Mesothelial cell of epicardium (in vitro differentiated cells): ENCODE measurements at regions not wholly inside any gene's neighbourhood (a gene's known extent, or its start where the extent isn't known, plus 50 kb on each side); places are given as distances from the start of the nearest gene placed in this dataset.

Source experiments
- DNase-seq, 2 experiments: peaks; one replicate each; pipeline ENCODE4 v3.0.0; 2021; ENCODE audit warnings: low spot score in 2 of 2; ENCODE audit not compliant: unreplicated experiment in 2 of 2
- H3K27ac Mint-ChIP-seq: 2 replicates; pipeline ENCODE4 v1.8.0; 2021; ENCODE audit warnings: mixed read lengths
- H3K27me3 Mint-ChIP-seq: 2 replicates; pipeline ENCODE4 v1.8.0; 2021; ENCODE audit warnings: low read depth, mixed read lengths
- H3K36me3 Mint-ChIP-seq: 2 replicates; pipeline ENCODE4 v1.8.0; 2021; ENCODE audit warnings: mixed read lengths
- H3K4me1 Mint-ChIP-seq: 2 replicates; pipeline ENCODE4 v1.8.0; 2021; ENCODE audit warnings: mixed read lengths
- H3K4me3 Mint-ChIP-seq: 2 replicates; pipeline ENCODE4 v1.8.0; 2021; ENCODE audit warnings: mild to moderate bottlenecking, moderate library complexity, mixed read lengths
- H3K9me3 Mint-ChIP-seq: 2 replicates; pipeline ENCODE4 v1.8.0; 2021; ENCODE audit warnings: mixed read lengths
- CTCF ChIP-seq: fragments of 200-600 bp; sonication (generic); IDR thresholded peaks from one replicate; pipeline ENCODE4 v1.5.0; 2021; ENCODE audit warnings: antibody characterized with exemption; ENCODE audit not compliant: unreplicated experiment

GRCh38 chr11:57069942-57070341 lies 81.2 kb downstream of the OR5AK2 start:
- no peak for TF ChIP-seq CTCF
- no peak overlapping the region for H3K27ac Mint-ChIP-seq
- H3K27me3 Mint-ChIP-seq = no peaks in the 10 kb centered on the region
- H3K4me3 Mint-ChIP-seq = no peak overlapping the region
- no peaks in the 10 kb centered on the region for H3K4me1 Mint-ChIP-seq
- H3K9me3 Mint-ChIP-seq = peaks cover 15% of the 10 kb centered on the region
- H3K36me3 Mint-ChIP-seq = no peaks in the 10 kb centered on the region
- no peak for DNase-seq

- Mint-ChIP-seq H3K36me3 (no peaks in the 10 kb centered on the region), H3K9me3 (peaks cover 7% of the 10 kb centered on the region), H3K27me3 (no peaks in the 10 kb centered on the region), H3K4me1 (no peaks in the 10 kb centered on the region), H3K27ac (no peak overlapping the region), H3K4me3 (no peak overlapping the region)
- DNase-seq = no peak
- TF ChIP-seq CTCF = no peak
Measured at GRCh38 chr11:57071829-57072228, 83.1 kb downstream of the OR5AK2 start.

- no peak overlapping the region for H3K27ac Mint-ChIP-seq
- H3K4me1 Mint-ChIP-seq = no peaks in the 10 kb centered on the region
- H3K4me3 Mint-ChIP-seq = no peak overlapping the region
- no peaks in the 10 kb centered on the region for H3K36me3 Mint-ChIP-seq
- H3K9me3 Mint-ChIP-seq = peaks cover 7% of the 10 kb centered on the region
- TF ChIP-seq CTCF = no peak
- no peak for DNase-seq
- H3K27me3 Mint-ChIP-seq = no peaks in the 10 kb centered on the region
Measured at GRCh38 chr11:57072640-57073039, 83.9 kb downstream of the OR5AK2 start.

GRCh38 chr11:57073128-57073527 lies 84.4 kb downstream of the OR5AK2 start:
- Mint-ChIP-seq H3K4me3 (no peak overlapping the region), H3K27me3 (no peaks in the 10 kb centered on the region), H3K9me3 (peaks cover 7% of the 10 kb centered on the region), H3K36me3 (no peaks in the 10 kb centered on the region), H3K27ac (no peak overlapping the region), H3K4me1 (no peaks in the 10 kb centered on the region)
- no peak for TF ChIP-seq CTCF
- no peak for DNase-seq

- Mint-ChIP-seq H3K27ac (no peak overlapping the region), H3K9me3 (peaks cover 3% of the 10 kb centered on the region), H3K36me3 (no peaks in the 10 kb centered on the region), H3K4me1 (no peaks in the 10 kb centered on the region), H3K4me3 (no peak overlapping the region), H3K27me3 (peaks cover 5% of the 10 kb centered on the region)
- no peak for DNase-seq
- no peak for TF ChIP-seq CTCF
Measured at GRCh38 chr11:57081356-57081755, 92.6 kb downstream of the OR5AK2 start.

- H3K9me3 Mint-ChIP-seq = peaks cover 3% of the 10 kb centered on the region
- peaks cover 5% of the 10 kb centered on the region for H3K27me3 Mint-ChIP-seq
- H3K36me3 Mint-ChIP-seq = no peaks in the 10 kb centered on the region
- no peak overlapping the region for H3K27ac Mint-ChIP-seq
- no peaks in the 10 kb centered on the region for H3K4me1 Mint-ChIP-seq
- TF ChIP-seq CTCF = no peak
- no peak for DNase-seq
- no peak overlapping the region for H3K4me3 Mint-ChIP-seq
Measured at GRCh38 chr11:57082125-57082524, 93.4 kb downstream of the OR5AK2 start.
